ENCODE measurements at regions not wholly inside any gene's neighbourhood (a gene's known extent, or its start where the extent isn't known, plus 50 kb on each side); places are given as distances from the start of the nearest gene placed in this dataset.

DNA sequence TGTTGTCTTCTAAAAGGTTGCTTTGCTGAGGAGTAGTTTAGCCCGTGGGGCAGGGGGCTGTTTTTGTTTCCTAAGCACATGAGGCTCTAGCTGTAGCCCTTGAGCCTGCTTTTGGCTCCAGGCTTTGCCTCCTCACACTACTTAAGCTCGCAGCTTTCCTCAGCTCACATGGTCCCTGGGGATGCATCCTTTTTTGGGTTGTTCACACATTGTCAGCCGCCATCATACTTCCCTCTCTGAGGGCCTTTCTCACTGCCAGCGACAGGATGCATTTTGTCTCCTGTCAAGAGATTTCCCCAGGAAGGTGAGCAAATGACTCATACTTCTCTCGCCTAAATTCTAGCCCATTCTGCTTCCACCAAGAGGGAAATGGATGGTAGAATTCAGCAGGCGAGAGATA, 279.5 kb upstream of the PKDCC start:
- no peak for DNase-seq (ENCODE audit: low read depth in 2 of 2)
- TF ChIP-seq, protein P1, sequence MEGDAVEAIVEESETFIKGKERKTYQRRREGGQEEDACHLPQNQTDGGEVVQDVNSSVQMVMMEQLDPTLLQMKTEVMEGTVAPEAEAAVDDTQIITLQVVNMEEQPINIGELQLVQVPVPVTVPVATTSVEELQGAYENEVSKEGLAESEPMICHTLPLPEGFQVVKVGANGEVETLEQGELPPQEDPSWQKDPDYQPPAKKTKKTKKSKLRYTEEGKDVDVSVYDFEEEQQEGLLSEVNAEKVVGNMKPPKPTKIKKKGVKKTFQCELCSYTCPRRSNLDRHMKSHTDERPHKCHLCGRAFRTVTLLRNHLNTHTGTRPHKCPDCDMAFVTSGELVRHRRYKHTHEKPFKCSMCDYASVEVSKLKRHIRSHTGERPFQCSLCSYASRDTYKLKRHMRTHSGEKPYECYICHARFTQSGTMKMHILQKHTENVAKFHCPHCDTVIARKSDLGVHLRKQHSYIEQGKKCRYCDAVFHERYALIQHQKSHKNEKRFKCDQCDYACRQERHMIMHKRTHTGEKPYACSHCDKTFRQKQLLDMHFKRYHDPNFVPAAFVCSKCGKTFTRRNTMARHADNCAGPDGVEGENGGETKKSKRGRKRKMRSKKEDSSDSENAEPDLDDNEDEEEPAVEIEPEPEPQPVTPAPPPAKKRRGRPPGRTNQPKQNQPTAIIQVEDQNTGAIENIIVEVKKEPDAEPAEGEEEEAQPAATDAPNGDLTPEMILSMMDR (IDR thresholded peaks at IDR 0.05; ENCODE audit: low read depth, low read length), result no peak
- no peak overlapping the region for H3K4me3 ChIP-seq (replicated peaks in 1 of 2; ENCODE audit: low read depth in 2 of 2, low read length in 2 of 2)

DNA sequence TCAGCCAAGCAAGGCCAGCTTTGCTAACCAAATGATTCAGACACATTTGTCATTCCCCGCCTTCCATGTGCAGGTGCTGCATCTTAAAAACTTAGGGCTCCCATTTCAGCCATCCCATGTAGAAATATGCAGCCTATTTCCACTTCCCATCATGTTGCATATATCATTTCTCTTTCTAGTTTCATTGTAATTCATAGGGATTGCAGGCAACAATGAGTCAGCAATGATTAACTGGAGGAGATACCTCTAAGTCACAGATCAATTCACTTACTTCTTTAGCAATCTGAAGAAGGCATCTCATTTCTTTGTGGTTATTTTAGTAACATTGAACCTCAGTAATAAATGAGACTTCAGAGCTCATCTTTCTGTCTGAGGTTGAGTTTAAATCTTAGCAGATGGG, 276.1 kb upstream of the PKDCC start:
- no peak for DNase-seq (ENCODE audit: low read depth in 2 of 2)
- no peak overlapping the region for H3K4me3 ChIP-seq (replicated peaks in 1 of 2; ENCODE audit: low read depth in 2 of 2, low read length in 2 of 2)
- TF ChIP-seq, protein P1 (IDR thresholded peaks at IDR 0.05; ENCODE audit: low read depth, low read length), result no peak

DNA sequence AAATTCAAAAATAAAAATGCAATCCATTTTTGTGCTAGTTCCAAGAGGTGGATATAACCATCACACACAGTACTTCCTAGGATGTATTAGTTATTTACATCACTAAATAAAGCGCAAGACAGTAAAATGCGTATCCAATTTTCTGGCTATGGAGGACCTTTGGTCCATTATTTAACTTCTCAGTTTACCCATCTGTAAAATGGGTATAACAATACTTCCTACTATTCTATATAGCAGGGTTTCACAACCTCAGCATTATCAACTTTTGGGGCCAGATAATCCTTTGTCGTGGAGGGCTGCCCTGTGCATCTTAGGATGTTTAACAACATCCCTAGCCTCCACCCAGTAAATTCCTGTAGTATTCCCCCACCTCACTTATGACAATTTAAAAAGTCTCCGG, 275.1 kb upstream of the PKDCC start:
- TF ChIP-seq, protein P1 (IDR thresholded peaks at IDR 0.05; ENCODE audit: low read depth, low read length), result no peak
- DNase-seq (ENCODE audit: low read depth in 2 of 2), result no peak
- no peak overlapping the region for H3K4me3 ChIP-seq (replicated peaks in 1 of 2; ENCODE audit: low read depth in 2 of 2, low read length in 2 of 2)

DNA sequence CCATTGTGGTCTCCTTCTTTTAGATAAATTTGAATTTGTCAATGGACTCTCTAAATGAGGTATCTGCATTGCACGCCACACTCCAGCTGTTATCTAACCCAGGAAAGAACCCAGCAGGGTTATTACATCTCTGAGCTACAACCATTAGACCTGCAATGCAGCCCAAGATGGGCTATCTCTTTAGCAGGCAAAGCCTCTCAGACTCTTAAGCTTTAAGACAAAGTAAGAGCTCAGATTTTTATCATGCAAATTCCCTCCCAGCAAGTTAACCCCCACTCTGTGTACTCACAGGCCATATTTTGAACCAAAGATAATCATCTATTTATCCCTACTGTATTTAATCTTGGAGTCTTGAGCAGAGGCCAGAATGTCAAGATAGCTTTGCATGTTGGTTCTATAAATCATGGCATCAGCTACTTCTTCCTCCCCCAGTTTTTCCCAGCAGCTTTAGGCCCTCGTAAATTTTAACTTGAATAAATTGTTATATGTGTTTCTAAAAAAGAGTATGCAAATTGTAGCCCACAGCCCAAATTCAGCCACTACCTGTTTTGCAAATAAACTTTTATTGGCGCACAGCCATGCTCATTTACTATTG, 273.7 kb upstream of the PKDCC start:
- H3K4me3 ChIP-seq (replicated peaks in 1 of 2; ENCODE audit: low read depth in 2 of 2, low read length in 2 of 2), result no peak overlapping the region
- no peak for DNase-seq (ENCODE audit: low read depth in 2 of 2)
- TF ChIP-seq, protein P1 (IDR thresholded peaks at IDR 0.05; ENCODE audit: low read depth, low read length), result no peak

DNA sequence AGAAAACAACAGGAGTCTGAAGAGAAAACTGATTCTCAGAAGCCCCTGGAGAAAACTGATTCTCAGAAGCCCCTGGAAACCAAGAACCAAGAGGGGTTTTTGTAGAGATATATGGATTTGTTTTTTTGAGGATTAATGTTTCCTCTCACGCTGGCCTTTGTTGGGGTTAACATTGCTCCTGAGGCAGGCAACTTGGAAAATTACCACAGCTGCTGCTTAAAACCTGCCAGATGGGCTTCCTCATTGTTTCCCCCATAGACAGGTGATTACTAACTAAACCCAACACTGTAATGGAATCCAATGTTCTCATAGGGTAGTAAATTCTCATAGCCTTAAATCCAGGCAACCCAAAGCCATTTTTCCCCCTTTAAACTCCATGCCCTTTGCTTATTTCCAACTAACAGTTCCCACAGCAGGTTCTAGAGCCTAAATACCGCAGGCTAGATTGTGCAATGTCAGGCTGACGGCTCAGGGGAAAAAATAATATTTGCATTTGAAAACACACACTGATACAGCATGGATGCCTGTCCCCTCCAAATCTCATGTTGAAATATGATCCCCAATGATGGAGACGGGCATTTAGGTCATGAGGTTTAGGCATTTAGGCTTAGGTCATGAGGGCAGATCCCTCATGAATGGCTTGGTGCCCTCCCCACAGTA, 272.3 kb upstream of the PKDCC start:
- TF ChIP-seq, protein P1 (IDR thresholded peaks at IDR 0.05; ENCODE audit: low read depth, low read length), result no peak
- DNase-seq (ENCODE audit: low read depth in 2 of 2), result no peak

DNA sequence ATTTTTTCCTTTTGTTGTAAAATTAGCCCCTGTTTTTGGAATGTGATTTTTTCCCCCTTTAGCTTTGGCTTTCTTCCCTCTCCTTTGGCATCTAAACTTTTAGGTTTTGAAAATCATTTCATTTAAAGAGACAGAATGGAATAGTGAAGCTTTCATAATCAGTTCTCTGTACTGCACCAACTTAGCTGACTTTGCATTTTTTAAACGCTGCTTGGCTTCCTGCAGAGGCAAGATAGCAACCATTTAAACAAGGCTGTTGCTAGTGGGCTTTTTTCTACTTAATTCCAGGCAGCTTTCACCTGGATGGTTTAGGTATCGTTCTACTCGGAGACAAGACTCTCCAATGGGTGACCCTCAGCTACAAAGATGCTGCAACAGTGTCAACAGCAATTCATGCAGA, 267.9 kb upstream of the PKDCC start:
- DNase-seq (ENCODE audit: low read depth in 2 of 2), result peak in 1 of 2 donors; percentile 16
- H3K4me3 ChIP-seq (replicated peaks in 1 of 2; ENCODE audit: low read depth in 2 of 2, low read length in 2 of 2), result no peak overlapping the region
- TF ChIP-seq, protein P1 (IDR thresholded peaks at IDR 0.05; ENCODE audit: low read depth, low read length), result no peak

More for the DNA sequence above, 272.3 kb upstream of the PKDCC start:
- no peak overlapping the region for H3K4me3 ChIP-seq (replicated peaks in 1 of 2; ENCODE audit: low read depth in 2 of 2, low read length in 2 of 2)

Data from cardiac fibroblast (primary cell).